Stomach (tissue), 4 donors: ENCODE measurements at regions not wholly inside any gene's neighbourhood (a gene's known extent, or its start where the extent isn't known, plus 50 kb on each side); places are given as distances from the start of the nearest gene placed in this dataset.

Experiments used
- EP300 ChIP-seq: sonication (generic); formaldehyde crosslinking; IDR thresholded peaks from one replicate; pipeline ENCODE4 v1.6.1; 2017; ENCODE audit warnings: antibody characterized with exemption
- POLR2A ChIP-seq, 4 donors: fragments of 450-650 bp; IDR thresholded peaks; one replicate each; pipeline ENCODE4 v1.6.1; 2016; ENCODE audit warnings: antibody characterized with exemption in 4 of 4, control low read depth in 2 of 4, mild to moderate bottlenecking in 1 of 4, moderate library complexity in 1 of 4
- POLR2AphosphoS5 ChIP-seq, 3 donors: sonication (generic); formaldehyde crosslinking; IDR thresholded peaks; one replicate each; pipeline ENCODE4 v1.6.1; 2016; ENCODE audit warnings: antibody characterized with exemption in 3 of 3
- TF ChIP-seq, protein P1 (sequence below), 7 experiments: fragments of 450-650 bp in 4 of 7; fragments of 200-600 bp in 3 of 7; sonication (generic) in 3 of 7; IDR thresholded peaks; one replicate each; pipeline ENCODE4 v1.5.1; 2016 to 2019; ENCODE audit warnings: antibody characterized with exemption in 7 of 7, control low read depth in 2 of 7, mild to moderate bottlenecking in 1 of 7

DNA sequence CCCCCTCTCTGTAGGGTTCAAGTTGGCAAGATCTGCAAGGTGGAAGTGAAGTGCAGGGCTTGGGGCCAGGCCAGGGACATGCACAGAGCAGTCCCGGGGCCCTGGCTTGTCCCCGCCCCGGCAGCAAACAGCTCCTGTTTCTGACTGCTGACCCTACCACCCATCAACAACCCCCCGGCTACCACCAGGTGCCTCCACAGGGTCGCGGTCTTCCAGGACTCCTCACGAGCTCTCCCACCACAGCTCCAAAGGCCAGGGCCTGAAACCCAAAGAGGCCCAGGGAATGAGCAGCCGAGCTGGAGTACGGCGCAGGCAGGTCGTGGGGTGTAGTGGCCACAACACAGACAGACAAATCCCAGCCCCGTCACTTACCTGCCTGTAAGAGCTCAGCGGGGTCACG is 121.3 kb upstream of the SMAD3 start:
- TF ChIP-seq POLR2AphosphoS5 (IDR thresholded peaks at IDR 0.05) = no peak
- TF ChIP-seq, protein P1, sequence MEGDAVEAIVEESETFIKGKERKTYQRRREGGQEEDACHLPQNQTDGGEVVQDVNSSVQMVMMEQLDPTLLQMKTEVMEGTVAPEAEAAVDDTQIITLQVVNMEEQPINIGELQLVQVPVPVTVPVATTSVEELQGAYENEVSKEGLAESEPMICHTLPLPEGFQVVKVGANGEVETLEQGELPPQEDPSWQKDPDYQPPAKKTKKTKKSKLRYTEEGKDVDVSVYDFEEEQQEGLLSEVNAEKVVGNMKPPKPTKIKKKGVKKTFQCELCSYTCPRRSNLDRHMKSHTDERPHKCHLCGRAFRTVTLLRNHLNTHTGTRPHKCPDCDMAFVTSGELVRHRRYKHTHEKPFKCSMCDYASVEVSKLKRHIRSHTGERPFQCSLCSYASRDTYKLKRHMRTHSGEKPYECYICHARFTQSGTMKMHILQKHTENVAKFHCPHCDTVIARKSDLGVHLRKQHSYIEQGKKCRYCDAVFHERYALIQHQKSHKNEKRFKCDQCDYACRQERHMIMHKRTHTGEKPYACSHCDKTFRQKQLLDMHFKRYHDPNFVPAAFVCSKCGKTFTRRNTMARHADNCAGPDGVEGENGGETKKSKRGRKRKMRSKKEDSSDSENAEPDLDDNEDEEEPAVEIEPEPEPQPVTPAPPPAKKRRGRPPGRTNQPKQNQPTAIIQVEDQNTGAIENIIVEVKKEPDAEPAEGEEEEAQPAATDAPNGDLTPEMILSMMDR (IDR thresholded peaks at IDR 0.05) = no peak
- TF ChIP-seq POLR2A (IDR thresholded peaks at IDR 0.05) = no peak
- TF ChIP-seq EP300 = no peak
